ENCODE measurements at regions not wholly inside any gene's neighbourhood (a gene's known extent, or its start where the extent isn't known, plus 50 kb on each side); places are given as distances from the start of the nearest gene placed in this dataset.

GRCh38 chr4:180866933-180867643 lies 1376.1 kb upstream of the TENM3 start:
- H2BK20ac ChIP-seq (ENCODE audit: low read depth, low read length), result no peak overlapping the region
- in situ Hi-C loops (cut with MboI; ENCODE audit: low sequenced_read_pairs), result no loop called here
- no peak overlapping the region for H3K18ac ChIP-seq (ENCODE audit: low read depth, low read length)
- ATAC-seq (ENCODE audit: low read depth) (no peak), DNase-seq (no peak)
- H3K4me1 ChIP-seq (ENCODE audit: control insufficient read depth, insufficient read depth, low read length), result no peaks in the 10 kb centered on the region
- H3K23ac ChIP-seq (ENCODE audit: low read depth, low read length), result no peak overlapping the region
- TF ChIP-seq RFX5 (IDR thresholded peaks at IDR 0.05; ENCODE audit: low read depth, low read length) (no peak), RAD21 (IDR thresholded peaks at IDR 0.05; ENCODE audit: low read length) (no peak)
- no TSS peak for BruUV-seq (replicated peaks)
- no peaks in the 10 kb centered on the region for H3K36me3 ChIP-seq (ENCODE audit: control insufficient read depth, insufficient read depth, low read length)
- no peak overlapping the region for H3K4me2 ChIP-seq (ENCODE audit: low read depth, low read length)
- H4K91ac ChIP-seq (ENCODE audit: insufficient read depth, low read depth, low read length), result no peak overlapping the region
- no peak overlapping the region for H3K56ac ChIP-seq (ENCODE audit: extremely low read depth, insufficient read depth, low read length)
- no peak overlapping the region for H3K4me3 ChIP-seq (ENCODE audit: insufficient read depth, low read depth, low read length)
- no peak overlapping the region for H2AK9ac ChIP-seq (replicated peaks; ENCODE audit: low read depth, low read length, poor library complexity)
- intact Hi-C loops (cut with micrococcal nuclease), result no loop called here
- no peak overlapping the region for H2BK120ac ChIP-seq (ENCODE audit: low read depth, low read length)
- peaks cover 8% of the 10 kb centered on the region; the same call in 1 of the 2 replicates for H3K9me3 ChIP-seq (ENCODE audit: control insufficient read depth, insufficient read depth, low read length)
- H3K27me3 ChIP-seq (ENCODE audit: control insufficient read depth, insufficient read depth, low read length), result no peaks in the 10 kb centered on the region
- CTCF ChIA-PET, result no interaction called here
- no peaks in the 10 kb centered on the region for H3K79me1 ChIP-seq (ENCODE audit: low read depth in 1 of 2, low read length in 2 of 2)
- H4K5ac ChIP-seq (ENCODE audit: low read depth, low read length), result no peak overlapping the region
- H2BK15ac ChIP-seq (ENCODE audit: low read depth, low read length), result no peak overlapping the region
- no peak overlapping the region for H3K4ac ChIP-seq (ENCODE audit: low read depth, low read length)
- H2AK5ac ChIP-seq (ENCODE audit: low read depth, low read length), result no peak overlapping the region
- dilution Hi-C loops (cut with HindIII; ENCODE audit: low sequenced_read_pairs, unreplicated experiment), result no loop called here
- H4K20me1 ChIP-seq (ENCODE audit: insufficient read depth, low read length), result no peaks in the 10 kb centered on the region
- no peak overlapping the region for H2AFZ ChIP-seq (replicated peaks; ENCODE audit: low read length, poor library complexity)
- 0% methylated on average over 1 of the region's 16 CpGs; no CpG with 5 or more reads in 1 of the 2 experiments for WGBS, 2 experiments (ENCODE audit: extremely low coverage in 2 of 2, insufficient read length in 1 of 2)
- no peak overlapping the region for H3K27ac ChIP-seq (ENCODE audit: insufficient read depth, low read length)
- no peak overlapping the region for H4K8ac ChIP-seq (ENCODE audit: low read depth in 2 of 2, low read length in 2 of 2)
- POLR2A ChIA-PET (ENCODE audit: unreplicated experiment), result no interaction called here
- H3K9me1 ChIP-seq (ENCODE audit: insufficient read depth, low read length), result no peaks in the 10 kb centered on the region
- no peak overlapping the region for H3K9ac ChIP-seq (ENCODE audit: low read depth, low read length)
- no peak overlapping the region for H2BK5ac ChIP-seq (ENCODE audit: low read depth, low read length, poor library complexity, severe bottlenecking)
- no peak overlapping the region for H3K14ac ChIP-seq (replicated peaks; ENCODE audit: low read depth, low read length)

Measured in IMR-90 (cell line).